ENCODE measurements at regions not wholly inside any gene's neighbourhood (a gene's known extent, or its start where the extent isn't known, plus 50 kb on each side); places are given as distances from the start of the nearest gene placed in this dataset.
A peak's percentile ranks its signal among the peaks of the same experiment; 100 is the strongest.
"Not testable (repeated sequence)": the region's sequence is repeated elsewhere in the genome, so short reads cannot be mapped to it uniquely, and the experiment has no call there.

DNA sequence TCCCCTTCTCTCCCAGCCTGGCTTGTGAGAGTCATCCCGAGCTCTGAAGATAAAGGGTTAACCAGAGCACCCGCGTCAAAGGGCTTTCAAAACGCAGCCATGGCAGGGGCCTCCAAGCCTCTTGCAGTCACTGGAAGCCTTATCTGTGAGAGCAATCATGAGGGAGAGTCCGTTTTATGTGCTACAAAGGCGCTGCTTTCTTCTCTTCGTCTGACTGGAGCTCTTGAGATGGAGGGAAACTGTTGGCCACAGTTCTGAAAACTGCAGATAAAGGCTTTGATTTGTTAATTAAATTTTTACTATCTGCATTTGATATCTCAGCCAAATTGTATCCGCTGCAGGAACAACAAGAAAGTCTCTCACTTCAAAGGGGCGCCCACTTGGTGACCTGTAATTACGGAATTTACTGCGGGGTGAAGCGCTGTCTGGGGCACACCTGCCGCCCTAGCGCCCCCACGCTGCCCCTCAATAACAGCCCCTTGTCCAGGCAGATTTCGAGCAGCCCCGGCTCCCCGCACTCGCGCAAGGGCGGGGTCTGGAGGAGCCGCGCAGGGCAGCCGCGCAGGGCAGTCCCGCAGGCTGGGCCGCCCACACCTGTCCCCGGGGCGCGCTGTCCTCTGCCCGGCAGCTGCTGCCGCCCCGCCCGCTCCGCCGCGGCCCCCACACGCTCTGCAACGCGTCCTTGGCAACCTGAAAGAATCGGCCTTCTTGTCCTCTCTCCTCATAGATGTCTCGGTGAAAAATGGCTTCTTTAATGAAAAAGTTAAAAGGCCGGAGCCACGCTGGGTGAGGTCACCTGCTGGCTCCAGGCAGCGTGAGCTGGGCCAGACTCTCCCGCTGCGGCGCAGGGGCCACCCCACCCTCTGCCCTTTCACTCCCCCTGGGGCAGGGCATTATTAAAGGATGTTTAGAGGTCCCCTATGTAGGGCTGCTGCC, 217.9 kb downstream of the VAPA start:
- peaks cover 22% of the 10 kb centered on the region for H3K4me1 Mint-ChIP-seq (ENCODE audit: low read depth)
- intact Hi-C loops (cut with micrococcal nuclease): no loop called here
- no peaks in the 10 kb centered on the region for H3K9me3 Mint-ChIP-seq
- no peaks in the 10 kb centered on the region for H3K36me3 Mint-ChIP-seq (ENCODE audit: low read depth)
- H3K4me3 Mint-ChIP-seq: peak overlapping the region; percentile 60
- H3K27me3 Mint-ChIP-seq: peaks cover 27% of the 10 kb centered on the region
- no peak overlapping the region for H3K27ac Mint-ChIP-seq

DNA sequence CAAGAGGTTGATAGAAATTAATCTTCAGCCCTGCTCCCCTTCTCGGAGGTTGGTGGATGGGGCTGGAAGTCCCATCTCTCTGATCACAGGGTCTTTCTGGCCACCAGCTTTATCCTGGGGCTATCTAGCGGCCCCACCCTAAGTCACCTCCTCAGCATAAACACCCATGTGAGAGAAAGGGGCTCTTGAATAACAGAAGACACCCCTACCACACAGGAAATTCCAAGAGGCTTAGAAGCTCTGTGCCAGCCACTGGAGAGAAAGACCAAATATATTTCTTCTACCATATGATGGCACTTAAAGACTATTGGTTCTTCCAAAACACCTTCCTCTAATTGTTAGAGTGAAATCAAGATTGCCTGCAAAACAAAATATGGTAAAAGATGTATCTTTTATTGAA, 219.7 kb downstream of the VAPA start:
- no peaks in the 10 kb centered on the region for H3K9me3 Mint-ChIP-seq
- H3K27ac Mint-ChIP-seq: no peak overlapping the region
- peaks cover 27% of the 10 kb centered on the region for H3K27me3 Mint-ChIP-seq
- no peaks in the 10 kb centered on the region for H3K36me3 Mint-ChIP-seq (ENCODE audit: low read depth)
- H3K4me3 Mint-ChIP-seq: no peak overlapping the region
- intact Hi-C loops (cut with micrococcal nuclease): no loop called here
- H3K4me1 Mint-ChIP-seq (ENCODE audit: low read depth): peaks cover 22% of the 10 kb centered on the region

DNA sequence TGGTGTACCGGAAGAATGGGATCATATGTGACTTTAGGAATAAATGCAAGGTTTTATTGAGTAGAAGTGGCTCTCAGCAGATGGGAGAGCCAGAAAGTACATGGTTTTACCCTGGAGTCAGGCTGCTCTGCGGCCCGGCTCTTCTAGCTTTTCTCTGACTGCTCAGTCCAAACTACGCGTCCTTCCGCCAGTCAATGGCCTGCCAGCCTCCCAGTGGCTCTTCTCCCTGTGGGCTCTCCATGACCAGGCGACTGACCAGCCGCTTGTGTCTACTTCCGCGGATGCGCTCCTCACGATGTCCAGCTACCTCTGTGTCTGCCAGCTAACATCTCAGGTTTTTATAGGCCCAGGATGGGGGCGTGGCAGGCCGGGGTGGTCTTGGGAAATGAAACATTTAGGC, 220.4 kb downstream of the VAPA start:
- intact Hi-C loops (cut with micrococcal nuclease): no loop called here
- peaks cover 22% of the 10 kb centered on the region for H3K4me1 Mint-ChIP-seq (ENCODE audit: low read depth)
- H3K27ac Mint-ChIP-seq: no peak overlapping the region

DNA sequence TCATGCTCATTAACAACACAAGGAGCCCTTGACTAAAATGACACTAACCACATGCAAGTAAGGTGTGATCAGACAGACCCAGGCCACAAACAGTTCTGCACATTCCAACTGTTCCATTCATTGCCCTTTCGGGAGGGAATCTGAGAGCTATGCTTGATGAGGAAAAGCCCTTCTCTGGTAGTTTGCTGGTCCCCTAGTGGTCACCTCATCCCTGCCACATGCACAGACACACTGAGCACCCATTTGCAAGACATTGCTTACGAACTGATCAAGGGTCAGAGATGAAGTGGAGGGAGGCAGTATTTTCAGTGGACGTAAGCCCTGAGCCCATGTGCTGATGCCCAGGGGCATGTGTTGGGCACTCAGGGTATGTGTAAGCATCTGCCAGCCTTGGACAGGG, 220.9 kb downstream of the VAPA start:
- H3K4me3 Mint-ChIP-seq; H3K9me3 Mint-ChIP-seq; H3K36me3 Mint-ChIP-seq (ENCODE audit: low read depth); H3K27ac Mint-ChIP-seq; intact Hi-C loops (cut with micrococcal nuclease): not testable (repeated sequence)
- Mint-ChIP-seq H3K27me3 (peaks cover 27% of the 10 kb centered on the region), H3K4me1 (ENCODE audit: low read depth) (peaks cover 25% of the 10 kb centered on the region)

More for the DNA sequence above, 220.4 kb downstream of the VAPA start:
- Mint-ChIP-seq H3K36me3 (ENCODE audit: low read depth) (no peaks in the 10 kb centered on the region), H3K9me3 (no peaks in the 10 kb centered on the region), H3K4me3 (no peak overlapping the region), H3K27me3 (peaks cover 27% of the 10 kb centered on the region)

DNA sequence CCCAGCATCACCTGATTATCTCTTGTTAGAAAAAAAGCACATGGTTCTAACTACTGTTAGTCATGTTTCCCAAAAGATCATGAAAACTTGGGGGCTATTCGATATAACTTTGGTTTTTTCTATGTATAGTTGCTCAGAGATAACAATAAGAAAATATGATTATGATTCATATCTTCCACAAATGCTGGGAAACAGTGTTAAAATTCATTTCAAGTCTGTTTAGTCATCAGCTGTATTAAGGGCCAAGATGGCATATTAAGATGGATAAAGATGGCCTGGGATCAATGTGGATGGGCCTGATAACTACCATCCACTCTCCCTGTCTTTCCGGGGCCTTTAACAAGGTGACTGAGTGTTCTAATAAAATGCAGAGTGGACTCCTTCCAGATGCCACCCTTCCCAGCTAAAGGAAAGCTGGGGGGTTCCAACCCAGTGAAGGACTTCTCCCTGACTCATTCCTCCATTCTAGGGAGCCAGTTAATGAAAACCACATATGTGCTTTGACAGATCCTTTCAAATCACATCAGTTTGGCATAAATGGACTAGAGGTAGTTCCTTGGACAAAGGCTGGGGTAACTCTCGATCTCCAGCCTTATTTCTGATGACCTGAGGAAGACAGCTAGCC, 221.6 kb downstream of the VAPA start:
- Mint-ChIP-seq H3K4me3 (no peak overlapping the region), H3K27ac (no peak overlapping the region), H3K36me3 (ENCODE audit: low read depth) (no peaks in the 10 kb centered on the region), H3K27me3 (peaks cover 27% of the 10 kb centered on the region), H3K9me3 (no peaks in the 10 kb centered on the region), H3K4me1 (ENCODE audit: low read depth) (peaks cover 29% of the 10 kb centered on the region)
- intact Hi-C loops (cut with micrococcal nuclease): no loop called here

DNA sequence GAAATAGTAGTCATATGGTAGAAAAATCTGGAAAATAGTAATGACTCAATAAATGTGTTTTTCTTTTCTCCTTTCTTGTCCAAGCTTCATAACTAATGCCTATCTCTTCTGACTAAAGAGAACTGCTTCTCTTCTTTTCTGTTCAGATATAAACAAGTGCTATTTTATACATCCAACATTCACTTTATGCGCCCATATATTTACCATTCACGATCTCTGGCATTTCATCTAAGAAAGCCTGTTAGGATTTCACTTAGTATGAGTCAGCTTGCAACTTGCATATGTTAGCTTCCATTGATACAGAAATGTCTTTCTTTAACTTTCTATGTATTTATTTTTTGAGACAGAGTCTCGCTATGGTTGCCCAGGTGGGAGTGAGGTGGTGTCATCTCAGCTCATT, 224.9 kb downstream of the VAPA start:
- no peak overlapping the region for H3K4me3 Mint-ChIP-seq
- H3K4me1 Mint-ChIP-seq (ENCODE audit: low read depth): peaks cover 27% of the 10 kb centered on the region
- H3K27me3 Mint-ChIP-seq: peaks cover 4% of the 10 kb centered on the region
- intact Hi-C loops (cut with micrococcal nuclease): no loop called here
- H3K27ac Mint-ChIP-seq: no peak overlapping the region
- H3K9me3 Mint-ChIP-seq: no peaks in the 10 kb centered on the region
- H3K36me3 Mint-ChIP-seq (ENCODE audit: low read depth): no peaks in the 10 kb centered on the region

DNA sequence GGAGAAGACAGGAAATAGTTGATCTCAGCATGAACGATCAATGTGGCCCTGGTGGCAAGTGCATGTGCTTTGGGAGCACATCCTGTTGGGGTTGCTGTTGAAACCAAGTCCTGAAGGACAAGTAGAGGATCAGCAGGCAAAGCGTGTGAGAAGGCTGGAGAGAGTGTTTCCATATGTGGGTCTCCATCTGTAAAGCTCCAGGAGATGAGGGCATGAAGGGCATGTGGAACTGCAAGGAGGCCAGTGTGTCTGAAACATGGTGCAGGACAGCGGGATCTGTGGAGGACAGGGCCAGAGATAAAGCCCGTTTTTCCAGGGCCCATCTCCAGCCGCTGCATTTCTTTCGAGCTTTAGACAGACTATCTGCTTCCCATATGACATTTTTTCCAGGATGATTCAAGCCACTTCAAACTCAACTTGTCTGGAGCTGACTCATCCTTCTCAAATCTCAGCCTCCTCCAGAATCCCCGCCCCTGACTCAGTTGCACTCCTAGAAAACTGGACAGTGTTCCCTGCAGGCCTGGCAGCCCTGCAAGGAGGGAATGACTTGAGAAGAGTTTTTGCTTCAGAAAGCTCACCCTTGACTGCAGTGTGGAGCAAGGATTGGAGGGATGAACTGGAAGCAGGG, 226.1 kb downstream of the VAPA start:
- Mint-ChIP-seq H3K4me1 (ENCODE audit: low read depth) (peaks cover 27% of the 10 kb centered on the region), H3K9me3 (no peaks in the 10 kb centered on the region), H3K27ac (no peak overlapping the region), H3K27me3 (no peaks in the 10 kb centered on the region), H3K4me3 (no peak overlapping the region), H3K36me3 (ENCODE audit: low read depth) (no peaks in the 10 kb centered on the region)
- intact Hi-C loops (cut with micrococcal nuclease): no loop called here

DNA sequence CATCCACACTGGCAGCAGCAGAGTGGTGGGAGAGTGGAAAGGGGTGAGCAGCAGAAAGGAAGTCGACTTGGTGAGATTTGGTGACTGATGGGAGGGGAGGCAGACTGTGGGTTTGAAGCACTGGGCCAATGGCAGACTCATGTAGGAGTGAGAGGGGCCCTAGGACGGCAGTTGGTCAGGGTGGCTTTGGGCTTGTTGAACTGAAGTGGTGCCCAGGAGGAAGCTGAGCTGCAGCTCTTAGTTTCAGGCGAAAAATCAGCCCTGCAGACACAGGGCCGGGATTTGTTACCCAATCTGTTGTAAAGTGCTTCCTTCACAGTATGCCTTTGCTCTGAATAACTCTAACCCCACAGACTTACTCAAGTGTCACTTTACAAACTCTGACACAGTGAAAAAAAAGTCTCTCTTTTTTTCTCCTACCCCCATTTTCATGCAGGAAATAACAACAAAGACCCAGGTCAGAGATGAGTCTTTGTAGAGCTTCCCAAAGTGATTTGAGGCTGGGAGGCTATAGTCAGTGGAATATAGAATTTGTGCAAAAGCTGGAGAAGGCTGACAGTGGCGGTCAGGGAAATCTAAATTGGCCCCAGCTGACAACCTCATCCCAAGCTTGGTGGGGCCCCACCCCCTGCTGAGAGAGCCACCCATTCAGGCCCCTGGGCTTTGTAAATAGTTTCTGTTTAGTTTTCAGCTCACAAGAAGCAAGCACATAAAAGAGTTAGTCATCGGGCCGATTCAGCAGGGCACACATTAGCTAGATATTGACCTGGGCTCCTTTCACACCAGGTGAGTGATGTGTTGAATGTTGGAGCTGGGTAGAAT, 226.9 kb downstream of the VAPA start:
- Mint-ChIP-seq H3K27ac (no peak overlapping the region), H3K27me3 (peaks cover 3% of the 10 kb centered on the region), H3K4me3 (no peak overlapping the region), H3K9me3 (no peaks in the 10 kb centered on the region), H3K4me1 (ENCODE audit: low read depth) (peaks cover 27% of the 10 kb centered on the region), H3K36me3 (ENCODE audit: low read depth) (no peaks in the 10 kb centered on the region)
- intact Hi-C loops (cut with micrococcal nuclease): no loop called here

DNA sequence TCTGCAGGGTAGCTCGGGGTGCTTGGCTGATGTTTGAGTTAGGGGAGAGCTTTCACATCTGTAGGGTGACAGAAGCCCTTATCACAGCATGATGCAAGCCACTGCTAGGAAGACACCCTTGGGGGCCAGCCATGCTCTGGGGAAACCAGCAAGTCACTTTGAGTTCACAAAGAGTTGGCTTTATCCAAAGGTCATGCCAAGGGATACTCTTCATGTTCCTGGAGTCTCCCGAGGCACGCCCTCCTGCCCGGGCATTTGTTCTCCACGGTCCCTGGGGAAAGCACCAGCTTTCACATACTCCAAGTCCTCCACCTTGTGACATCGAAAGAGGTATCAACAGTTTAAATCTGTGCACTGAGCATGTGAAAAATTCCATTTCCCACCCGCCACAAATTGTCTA, 227.7 kb downstream of the VAPA start:
- intact Hi-C loops (cut with micrococcal nuclease): no loop called here
- Mint-ChIP-seq H3K36me3 (ENCODE audit: low read depth) (no peaks in the 10 kb centered on the region), H3K27ac (no peak overlapping the region), H3K9me3 (no peaks in the 10 kb centered on the region), H3K4me3 (no peak overlapping the region), H3K27me3 (peaks cover 4% of the 10 kb centered on the region), H3K4me1 (ENCODE audit: low read depth) (peaks cover 27% of the 10 kb centered on the region)

DNA sequence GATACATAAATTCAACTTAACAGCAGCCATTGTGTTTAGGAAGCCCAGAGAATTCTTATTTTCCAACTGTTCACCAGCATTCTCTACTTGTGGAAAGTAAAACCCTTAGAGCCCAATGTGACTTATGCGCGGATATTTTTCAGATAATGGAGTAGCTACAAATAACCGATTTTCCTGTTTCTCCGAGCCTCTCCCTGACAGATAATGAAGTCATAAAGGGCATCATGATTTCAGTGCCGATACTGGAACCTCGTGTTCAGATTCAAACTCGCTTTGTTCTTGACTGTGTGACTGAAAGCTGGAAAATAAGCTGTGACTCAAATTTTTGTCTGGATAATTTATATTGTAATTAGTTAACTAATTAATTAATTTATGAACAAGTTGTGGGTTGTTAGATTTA, 228.2 kb downstream of the VAPA start:
- Mint-ChIP-seq H3K4me1 (ENCODE audit: low read depth) (peaks cover 27% of the 10 kb centered on the region), H3K36me3 (ENCODE audit: low read depth) (no peaks in the 10 kb centered on the region), H3K27me3 (peaks cover 4% of the 10 kb centered on the region), H3K27ac (no peak overlapping the region), H3K9me3 (no peaks in the 10 kb centered on the region), H3K4me3 (no peak overlapping the region)
- intact Hi-C loops (cut with micrococcal nuclease): no loop called here

DNA sequence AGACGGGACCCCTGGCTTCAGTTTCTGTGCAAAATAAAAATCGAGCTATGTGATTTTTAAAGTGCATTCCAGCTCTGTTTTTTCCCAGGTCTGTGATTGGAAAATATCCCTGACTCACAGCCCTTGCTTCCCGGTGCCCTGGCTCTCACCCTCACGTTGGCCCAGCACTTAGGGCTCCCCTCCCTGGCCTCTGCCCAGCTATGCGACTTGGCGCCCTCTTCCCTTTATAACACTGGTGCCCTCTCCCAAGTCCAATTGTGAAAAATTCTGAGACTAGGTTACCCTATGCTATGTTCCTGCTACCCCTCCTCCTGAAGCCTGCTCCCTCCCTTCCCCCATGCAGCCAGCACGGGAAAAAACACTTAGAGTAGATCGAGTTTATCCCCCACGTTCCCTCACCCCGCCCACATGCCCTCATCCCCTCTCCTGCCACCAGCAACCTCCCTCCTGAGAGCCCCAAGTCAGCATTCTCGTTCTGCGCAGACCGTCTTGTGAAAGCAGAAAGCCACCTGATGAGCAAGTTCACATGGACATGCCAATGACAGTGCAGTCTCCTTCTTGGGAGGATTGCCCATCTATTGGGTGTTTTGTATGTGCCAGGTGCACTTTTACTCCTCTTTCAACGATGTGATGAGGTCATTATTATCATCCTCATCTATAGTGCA, 228.8 kb downstream of the VAPA start:
- Mint-ChIP-seq H3K9me3 (no peaks in the 10 kb centered on the region), H3K4me1 (ENCODE audit: low read depth) (peaks cover 27% of the 10 kb centered on the region), H3K36me3 (ENCODE audit: low read depth) (no peaks in the 10 kb centered on the region), H3K4me3 (no peak overlapping the region), H3K27ac (no peak overlapping the region), H3K27me3 (peaks cover 4% of the 10 kb centered on the region)
- intact Hi-C loops (cut with micrococcal nuclease): no loop called here

DNA sequence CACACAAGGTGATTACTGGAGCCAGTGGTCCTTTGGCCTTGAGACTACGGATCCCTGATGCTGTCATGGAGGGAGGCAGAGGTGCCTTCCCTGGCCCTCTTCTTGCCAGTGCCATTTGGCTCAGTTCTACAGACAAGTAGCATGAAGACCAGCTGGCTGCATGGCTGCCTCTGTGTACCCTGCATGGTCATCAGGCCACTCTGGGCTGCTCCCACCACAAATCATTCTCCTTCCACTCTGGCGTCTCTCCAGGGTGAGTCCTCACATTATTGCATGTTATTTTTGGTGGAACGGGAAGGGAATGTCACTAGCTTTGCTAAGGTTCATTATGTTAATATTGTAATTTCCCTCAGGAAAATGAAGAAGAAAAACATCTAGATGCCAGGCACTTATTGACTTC, 229.8 kb downstream of the VAPA start:
- intact Hi-C loops (cut with micrococcal nuclease): no loop called here
- peaks cover 27% of the 10 kb centered on the region for H3K4me1 Mint-ChIP-seq (ENCODE audit: low read depth)
- H3K9me3 Mint-ChIP-seq: no peaks in the 10 kb centered on the region
- no peak overlapping the region for H3K27ac Mint-ChIP-seq
- H3K27me3 Mint-ChIP-seq: peaks cover 4% of the 10 kb centered on the region
- no peaks in the 10 kb centered on the region for H3K36me3 Mint-ChIP-seq (ENCODE audit: low read depth)
- no peak overlapping the region for H3K4me3 Mint-ChIP-seq

DNA sequence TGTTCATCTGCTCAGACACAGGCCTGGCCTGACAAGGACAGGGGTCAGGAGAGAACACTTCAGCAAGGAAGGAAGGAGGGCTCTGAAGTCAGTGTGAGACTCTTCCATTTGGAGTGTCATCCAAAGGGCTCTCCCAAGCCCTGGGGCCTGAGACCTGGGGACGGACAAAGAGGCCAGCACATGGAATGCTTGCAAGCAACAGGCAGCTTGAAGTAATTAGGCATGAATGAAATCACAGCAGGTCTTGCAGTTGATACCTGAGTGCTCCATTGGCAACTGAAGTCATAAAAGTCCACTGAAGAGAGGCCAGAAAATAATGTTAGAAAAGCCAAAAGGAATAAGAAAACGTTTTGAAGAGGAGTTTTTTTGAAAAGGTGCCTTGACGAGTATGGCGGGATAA, 231.7 kb downstream of the VAPA start:
- intact Hi-C loops (cut with micrococcal nuclease): no loop called here
- Mint-ChIP-seq H3K9me3 (no peaks in the 10 kb centered on the region), H3K27ac (no peak overlapping the region), H3K4me1 (ENCODE audit: low read depth) (peaks cover 21% of the 10 kb centered on the region), H3K4me3 (no peak overlapping the region), H3K36me3 (ENCODE audit: low read depth) (no peaks in the 10 kb centered on the region), H3K27me3 (peaks cover 4% of the 10 kb centered on the region)
